ENCODE measurements at regions not wholly inside any gene's neighbourhood (a gene's known extent, or its start where the extent isn't known, plus 50 kb on each side); places are given as distances from the start of the nearest gene placed in this dataset.
"Not testable (repeated sequence)": the region's sequence is repeated elsewhere in the genome, so short reads cannot be mapped to it uniquely, and the experiment has no call there.

DNA sequence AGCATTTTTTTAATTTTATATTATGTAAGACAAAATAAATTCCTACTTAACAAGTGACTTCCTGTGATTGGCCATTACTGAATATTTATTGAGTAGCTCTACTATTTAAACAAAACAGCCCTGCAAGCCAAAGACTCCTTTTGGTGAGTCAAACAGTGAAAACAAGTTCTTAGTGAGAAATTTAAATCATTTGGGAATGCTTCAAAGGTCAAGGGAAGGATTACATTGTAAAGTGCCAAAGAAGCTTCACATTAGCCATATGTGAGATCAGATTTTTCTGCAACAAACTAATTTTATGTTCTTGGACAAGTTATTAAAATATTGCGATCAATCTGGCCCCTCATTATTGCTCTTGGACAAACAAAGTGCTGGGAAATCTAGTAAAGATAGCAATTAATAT is 795.4 kb upstream of the MGAT4C start:
- DNase-seq: no peak

DNA sequence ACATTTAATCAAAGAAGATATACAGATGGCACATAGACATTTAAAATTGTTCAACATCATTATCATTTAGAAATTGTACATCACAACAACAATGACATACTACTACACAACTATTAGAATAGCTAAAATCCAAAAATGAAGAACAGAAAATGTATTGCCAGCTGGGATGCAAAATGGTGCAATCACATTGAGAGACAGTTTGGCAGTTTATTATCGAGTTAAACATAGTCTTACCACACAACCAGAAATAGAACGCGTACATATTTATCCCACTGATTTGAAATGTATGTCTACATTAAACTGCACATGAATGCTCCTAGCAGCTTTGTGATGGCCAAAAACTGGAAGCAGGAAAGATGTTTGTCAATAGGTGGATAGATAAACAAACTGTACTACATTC is 791.5 kb upstream of the MGAT4C start:
- DNase-seq: no peak

DNA sequence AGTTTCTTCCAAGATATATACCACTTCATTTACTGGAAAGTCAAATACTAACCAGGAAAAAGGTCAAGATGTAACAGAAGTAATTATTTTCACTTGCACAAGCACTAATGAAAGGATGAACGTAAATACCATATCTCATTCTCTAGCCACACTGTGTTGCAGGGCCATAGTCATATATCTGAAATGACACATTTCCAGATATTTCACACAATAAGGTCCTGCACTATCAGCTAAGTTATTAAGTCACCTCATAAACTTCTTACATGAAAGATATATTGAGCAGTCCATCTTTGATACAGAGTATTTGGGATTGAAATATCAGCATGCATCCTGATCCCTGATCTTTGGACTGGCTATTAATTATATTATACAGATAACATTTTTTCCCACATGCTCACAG is 783.3 kb upstream of the MGAT4C start:
- DNase-seq: no peak

DNA sequence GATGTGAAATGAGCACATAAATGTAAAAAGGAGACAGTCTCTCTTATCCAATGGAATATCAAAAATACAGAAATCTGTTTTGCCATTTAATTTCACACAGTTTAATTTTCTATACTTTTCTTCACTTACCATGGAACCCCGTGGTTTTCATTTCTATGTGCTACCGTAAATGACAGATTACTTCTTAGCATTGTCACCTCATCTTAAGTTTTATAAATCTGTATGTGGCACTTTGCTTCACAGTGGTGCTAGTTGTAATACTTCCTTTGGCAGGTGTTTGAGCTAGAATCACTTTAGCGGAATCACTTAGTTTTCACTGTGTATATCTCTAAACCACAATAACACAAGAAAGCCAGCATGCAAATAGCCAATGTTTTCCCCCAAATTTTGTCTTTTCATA is 781.9 kb upstream of the MGAT4C start:
- no peak for DNase-seq

DNA sequence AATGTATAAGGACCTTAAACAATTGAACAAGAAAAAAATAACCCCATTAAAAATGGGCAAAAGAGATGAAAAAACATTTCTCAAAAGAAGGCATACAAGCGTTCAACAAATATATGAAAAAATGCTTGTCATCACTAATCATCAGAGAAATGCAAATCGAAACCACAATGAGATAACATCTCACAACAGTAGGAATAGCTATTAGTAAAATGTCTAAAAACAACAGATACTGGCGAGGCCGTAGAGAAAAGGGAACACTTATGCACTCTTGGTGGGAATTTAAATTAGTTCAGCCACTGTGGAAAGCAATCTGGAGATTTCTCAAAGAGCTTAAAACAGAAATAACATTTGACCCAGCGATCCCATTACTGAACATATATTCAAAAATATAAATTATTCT is 769.8 kb upstream of the MGAT4C start:
- no peak for DNase-seq

DNA sequence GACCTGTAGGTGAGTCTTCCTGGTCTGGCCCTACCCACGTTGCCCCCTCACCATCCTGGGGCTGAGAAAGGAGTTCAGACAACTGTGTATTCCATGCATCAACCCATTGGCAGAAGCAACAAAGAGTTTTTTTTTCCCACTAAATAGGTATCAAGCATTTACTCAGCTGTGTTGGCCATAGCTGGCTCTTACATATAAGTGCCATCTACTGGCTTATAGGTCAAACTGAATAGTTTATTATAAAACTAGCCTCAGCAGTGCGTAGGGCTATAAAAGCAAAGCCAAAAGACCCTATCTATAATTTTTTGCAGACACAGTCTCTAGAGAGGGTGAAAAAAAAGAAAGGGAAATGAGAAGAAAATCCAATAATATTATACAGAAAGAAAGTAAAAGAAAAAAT is 765.2 kb upstream of the MGAT4C start:
- DNase-seq: no peak

DNA sequence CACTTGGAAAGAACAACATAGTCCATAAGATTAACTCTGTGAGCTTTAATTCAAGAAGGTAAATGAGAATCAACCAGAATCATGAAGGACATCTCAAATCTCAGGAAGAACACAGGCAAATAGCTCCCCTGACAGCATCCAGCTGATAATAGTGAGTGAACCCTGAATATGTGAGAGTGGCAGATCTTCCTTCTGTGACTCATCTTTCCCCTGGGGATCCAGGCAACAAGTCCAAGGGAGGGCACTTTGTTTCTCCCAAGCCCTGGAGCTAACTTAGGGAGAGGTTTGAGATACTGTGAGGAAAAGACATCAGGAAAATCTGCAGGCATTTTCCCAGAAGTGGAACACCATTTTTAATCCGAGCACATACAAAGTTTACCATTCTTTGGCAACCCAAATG is 763.9 kb upstream of the MGAT4C start:
- no peak for DNase-seq

DNA sequence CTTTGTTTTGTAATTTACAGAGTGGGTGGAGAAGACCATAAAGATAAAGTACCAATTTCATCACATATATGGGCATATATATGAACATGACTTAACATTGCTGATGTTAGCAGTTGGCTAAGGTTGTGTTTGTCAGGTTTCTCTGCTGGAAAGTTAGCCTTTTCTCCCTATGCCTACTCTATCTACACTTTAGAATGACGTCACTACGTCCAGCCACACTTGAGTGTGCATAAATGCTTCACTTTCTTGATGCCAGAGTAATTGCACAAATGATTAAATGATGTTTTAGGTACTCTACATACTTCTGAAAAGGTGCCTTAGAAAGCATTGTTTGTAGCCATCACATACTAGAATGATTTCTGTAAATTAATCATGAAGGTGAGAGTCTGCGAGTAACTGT is 759.2 kb upstream of the MGAT4C start:
- no peak for DNase-seq

DNA sequence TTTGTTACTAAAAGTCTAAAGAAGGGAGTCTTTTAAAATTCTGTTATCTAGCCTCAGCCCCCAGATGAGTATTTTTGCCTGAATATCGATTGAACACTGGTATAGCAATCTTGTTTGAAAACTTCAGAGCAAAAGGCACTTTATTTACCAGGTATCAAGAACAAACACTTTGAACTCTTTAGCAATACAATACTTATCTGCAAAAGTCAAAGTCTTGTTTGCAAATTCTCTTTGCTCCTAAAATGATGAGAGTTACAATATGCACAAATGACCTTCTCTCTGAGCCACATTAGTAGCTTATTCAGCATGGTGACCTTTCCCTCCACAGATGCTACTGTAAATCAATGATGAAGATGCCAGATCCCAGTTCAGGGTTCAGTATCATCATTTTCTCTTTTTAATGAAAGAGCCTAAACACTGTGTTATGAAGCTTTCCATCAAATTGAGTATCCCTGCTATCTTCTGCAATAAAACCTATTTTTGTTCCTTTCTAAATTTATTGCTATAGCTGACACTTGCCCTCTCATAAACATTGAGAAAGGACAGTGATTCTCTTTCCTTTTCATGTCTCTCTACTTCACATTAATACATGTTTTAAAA is 752.7 kb upstream of the MGAT4C start:
- DNase-seq: no peak

DNA sequence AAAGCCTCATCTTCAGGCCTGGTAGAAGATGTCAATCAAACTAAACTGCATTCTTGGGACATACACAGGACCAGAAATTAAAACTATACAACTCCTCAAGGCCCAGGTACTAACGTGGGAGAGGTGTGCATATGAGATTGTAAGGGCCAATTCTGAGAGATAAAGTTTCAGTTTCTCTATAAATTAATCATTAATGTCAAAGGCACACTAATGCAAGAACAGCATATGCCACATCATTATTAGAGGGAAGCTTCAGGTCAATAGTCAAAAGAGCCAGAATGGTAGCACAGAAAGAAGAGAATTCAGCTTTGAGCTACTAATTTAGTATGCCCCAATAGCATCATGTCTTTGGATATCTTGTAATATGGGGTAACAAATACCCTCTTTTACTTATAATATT is 744.9 kb upstream of the MGAT4C start:
- no peak for DNase-seq

DNA sequence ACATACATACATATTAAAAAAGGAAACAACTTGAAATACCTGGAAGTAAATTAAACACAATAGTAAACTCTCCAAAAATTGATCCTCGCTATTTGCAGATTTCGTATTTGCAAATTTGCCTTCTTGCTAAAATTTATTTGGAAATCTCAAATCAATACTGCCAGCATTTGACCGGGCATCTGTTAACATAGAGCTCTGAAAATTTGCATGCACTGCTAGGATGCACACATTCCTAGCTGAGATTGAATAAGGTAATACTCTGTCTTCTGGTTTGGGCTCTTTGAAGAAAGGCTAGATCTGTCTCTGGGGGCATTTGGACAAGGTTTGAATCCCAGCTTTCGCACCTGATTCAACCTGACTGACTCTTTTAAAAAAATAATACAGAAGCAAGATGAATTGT is 729.1 kb upstream of the MGAT4C start:
- DNase-seq: no peak

DNA sequence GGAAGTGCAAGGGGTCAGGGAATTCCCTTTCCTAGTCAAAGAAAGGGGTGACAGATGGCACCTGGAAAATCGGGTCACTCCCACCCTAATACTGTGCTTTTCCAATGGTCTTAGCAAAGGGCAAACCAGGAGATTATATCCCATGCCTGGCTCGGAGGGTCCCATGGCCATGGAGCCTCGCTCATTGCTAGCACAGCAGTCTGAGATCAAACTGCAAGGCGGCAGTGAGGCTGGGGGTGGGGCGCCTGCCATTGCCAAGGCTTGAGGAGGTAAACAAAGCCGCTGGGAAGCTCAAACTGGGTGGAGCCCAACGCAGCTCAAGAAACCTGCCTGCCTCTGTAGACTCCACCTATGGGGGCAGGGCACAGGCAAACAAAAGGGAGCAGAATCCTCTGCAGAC is 714.4 kb upstream of the MGAT4C start:
- not testable (repeated sequence) for DNase-seq

DNA sequence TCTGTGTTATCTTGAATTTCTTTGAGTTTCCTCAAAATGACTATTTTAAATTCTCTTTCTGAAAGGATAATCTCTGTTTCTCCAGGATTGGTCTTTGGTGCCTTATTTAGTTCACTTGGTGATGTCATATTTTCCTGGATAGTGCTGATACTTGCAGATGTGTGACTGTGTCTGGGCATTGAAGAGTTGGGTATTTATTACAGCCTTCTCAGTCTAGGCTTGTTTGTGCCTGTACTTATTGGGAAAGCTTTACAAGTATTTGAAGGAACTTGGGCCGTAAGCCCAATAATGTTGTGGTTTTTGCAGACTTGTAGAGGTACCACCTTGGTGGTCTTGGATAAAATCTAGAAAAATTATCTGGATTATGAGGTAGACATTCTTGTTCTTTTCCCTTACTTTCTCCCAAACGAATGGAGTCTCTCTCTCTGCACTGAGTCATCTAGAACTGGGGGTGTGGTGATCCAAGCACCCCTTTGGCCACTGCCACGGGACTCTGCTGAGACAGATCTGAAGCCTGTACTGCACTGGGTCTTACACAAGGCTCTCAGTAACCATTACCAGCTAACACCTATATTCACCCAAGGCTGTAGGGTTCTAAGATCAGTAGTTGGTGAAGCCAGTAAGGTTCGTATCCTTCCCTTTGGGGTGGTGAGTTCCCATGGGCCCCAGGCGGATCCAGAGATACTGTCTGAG is 703.7 kb upstream of the MGAT4C start:
- no peak for DNase-seq

DNA sequence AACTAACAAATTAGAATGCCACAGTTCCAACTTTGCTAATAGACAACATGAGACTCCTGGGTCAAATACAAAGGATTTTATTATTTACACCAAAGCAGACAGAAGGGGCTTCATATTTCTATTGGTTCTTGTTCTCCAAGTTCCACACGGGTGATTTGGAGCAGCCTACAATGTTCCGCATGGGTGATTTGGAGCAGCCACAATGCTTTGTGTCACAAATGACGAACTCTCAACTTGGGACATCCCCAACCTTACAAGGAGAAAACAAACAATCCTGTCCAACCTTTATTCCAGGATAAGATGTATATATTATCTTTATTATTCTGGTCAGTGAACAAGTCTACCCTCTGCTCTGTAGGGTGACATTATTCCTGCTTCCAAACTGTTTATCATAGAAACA is 694.3 kb upstream of the MGAT4C start:
- DNase-seq: no peak

DNA sequence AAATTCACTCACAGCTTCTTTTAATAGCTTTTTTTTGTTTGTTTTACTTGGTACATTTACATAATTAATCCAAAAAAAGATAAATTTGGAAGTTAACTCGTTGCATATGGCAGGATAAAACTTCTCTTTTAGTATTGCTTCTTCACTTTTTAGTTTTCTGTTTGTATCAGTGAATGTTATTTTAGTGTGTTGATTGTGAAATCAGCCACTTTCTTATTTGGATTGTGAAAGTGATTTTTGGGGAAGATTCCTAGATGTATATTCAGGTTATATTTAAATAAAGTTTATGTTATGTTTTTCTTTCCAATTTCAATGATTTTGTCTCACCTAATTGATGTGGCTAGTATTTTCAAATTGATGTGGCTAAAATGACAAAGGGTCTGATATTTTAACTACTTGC is 693.9 kb upstream of the MGAT4C start:
- DNase-seq: no peak

DNA sequence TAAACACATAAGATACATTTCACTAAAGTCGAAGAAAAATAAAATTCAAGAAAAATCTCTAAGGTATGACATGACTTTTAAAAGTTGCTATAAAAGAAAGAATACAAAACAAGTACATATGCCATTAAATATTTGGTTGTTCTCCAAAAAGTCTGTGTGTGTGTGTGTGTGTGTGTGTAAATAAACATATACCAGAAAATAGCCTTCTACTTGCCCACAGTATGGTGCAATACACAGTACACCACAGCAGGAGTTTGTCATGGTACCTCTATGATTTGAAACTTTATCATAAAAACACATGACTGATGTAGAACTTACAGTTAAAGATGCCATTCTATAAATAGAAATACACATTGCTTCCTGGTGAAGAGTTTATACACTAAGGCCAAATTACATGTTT is 692.7 kb upstream of the MGAT4C start:
- no peak for DNase-seq

DNA sequence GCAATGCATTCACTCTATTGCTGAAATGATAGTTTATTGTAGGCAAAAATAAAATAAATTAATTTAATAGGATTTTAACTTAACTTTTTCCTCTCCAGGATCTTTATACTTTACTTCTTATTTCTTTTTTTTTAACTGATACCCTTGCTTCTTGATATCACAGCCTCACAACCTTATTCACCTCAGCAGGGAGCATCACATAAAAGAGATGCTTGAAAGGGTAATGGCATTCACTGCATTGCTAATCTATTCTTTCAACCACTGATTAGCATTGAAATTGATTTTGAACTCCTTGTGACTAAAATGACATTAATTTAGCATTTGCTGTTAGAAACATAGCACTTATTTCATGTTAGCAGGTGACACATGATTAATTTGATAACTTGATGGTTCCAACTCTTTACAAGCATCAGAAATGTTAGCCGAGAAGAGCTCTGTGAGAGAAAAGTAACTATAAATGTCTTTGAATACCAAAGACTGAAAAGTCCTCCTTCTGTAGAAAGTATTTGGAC is 689.5 kb upstream of the MGAT4C start:
- no peak for DNase-seq

DNA sequence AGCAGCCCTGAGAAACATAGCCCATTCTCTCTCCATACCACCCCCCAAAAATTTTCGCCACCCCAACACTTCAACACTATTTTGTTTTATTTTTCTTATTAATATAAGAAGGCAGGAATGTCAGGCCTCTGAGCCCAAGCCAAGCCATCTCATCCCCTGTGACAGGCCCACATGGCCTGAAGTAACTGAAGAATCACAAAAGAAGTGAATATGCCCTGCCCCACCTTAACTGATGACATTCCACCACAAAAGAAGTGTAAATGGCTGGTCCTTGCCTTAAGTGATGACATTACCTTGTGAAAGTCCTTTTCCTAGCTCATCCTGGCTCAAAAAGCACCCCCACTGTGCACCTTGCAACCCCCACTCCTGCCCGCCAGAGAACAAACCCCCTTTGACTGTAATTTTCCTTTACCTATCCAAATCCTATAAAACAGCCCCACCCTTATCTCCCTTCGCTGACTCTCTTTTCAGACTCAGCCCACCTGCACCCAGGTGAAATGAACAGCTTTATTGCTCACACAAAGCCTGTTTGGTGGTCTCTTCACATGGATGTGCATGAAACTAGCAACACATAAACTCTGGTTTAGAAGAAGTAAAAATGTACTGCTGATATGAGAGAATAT is 688.1 kb upstream of the MGAT4C start:
- not testable (repeated sequence) for DNase-seq

DNA sequence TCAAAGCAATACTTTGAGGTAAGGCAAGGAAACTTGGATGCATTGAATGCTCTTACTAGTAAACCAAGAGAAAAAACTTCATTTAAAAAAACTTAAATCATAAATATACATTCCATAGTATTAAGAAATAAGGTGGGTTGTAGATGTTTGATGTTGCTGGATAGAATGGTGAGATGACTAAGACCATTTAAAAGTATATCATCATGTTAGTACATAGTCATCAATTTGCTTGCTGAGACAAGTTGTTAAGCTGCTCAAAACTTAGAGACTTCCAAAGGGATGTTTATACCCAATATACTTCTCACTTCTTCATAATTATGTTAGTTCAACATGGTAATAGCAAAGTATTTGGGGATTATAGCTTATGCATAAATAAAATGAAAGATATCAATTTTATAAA is 675.5 kb upstream of the MGAT4C start:
- no peak for DNase-seq

DNA sequence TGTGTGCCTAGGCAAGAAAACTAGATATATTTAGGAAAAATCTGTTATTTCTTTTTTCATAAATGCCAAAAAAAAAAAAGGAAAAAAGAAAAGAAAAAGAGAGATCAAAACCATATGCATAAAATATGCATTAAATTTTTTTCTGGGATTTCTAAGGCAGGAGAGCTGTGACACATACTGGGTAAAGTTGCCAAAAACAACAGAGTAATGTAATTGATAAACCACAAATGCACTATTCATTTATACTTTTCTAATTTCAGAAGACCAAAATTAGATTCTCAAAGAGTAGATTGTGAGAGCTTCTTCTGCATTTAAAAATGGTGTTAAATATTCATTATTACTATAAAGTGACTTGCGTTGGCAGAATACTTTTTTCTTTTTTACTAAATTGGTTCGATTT is 673.8 kb upstream of the MGAT4C start:
- DNase-seq: no peak

DNA sequence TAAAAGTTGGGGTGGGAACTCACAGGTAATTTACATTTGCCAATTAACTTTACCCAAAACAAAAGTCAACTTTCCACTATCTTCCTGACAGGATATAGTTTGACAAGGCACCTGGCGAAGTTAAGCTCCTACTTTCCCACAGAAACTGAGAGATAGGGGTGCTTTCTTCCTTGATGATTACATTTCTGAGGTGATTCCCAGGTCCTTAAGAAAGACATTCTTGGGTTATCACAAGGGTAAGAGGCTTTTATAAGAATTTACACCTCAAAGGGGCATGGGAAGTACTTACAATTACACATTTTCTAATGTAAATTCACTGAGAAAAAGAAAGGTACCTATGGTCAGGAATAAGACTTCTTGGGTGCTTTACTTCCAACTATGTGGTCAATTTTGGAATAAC is 660.9 kb upstream of the MGAT4C start:
- DNase-seq: no peak

DNA sequence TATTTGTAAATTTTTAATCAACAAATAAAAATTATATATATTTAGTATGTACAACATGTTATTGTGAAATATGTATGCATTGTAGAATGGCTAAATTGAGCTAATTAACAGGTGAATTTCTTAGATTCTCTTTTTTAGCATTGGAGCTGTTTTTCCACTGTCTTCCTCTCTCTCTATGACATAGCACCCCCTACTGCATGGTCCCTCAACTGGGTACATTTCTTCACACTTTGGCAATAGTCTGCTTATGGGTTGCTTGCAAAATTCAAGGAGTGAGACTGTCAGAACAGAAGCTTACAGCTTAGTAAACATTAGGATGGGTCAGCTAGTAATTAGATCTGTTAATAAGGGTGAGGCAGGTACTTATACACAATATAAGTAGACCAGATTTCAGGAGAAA is 658.5 kb upstream of the MGAT4C start:
- peak; percentile 4 for DNase-seq

DNA sequence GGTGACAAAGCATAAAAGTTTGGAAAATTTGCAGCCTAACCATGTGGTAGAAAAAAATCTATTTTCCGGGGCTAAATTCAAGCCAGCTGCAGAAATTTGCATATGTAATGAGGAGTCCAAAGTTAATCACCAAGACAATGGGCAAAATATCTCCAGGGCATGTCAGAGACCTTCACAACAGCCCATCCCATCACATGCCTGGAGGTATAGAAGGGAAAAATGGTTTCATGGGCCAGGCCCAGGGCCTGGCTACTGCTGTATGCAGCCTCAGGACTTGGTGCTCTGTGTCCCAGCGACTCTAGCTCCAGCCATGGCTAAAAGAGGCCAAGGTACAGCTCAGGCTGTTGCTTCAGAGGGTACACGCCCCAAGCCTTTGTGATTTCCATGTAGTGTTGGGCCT is 655.8 kb upstream of the MGAT4C start:
- DNase-seq: no peak

DNA sequence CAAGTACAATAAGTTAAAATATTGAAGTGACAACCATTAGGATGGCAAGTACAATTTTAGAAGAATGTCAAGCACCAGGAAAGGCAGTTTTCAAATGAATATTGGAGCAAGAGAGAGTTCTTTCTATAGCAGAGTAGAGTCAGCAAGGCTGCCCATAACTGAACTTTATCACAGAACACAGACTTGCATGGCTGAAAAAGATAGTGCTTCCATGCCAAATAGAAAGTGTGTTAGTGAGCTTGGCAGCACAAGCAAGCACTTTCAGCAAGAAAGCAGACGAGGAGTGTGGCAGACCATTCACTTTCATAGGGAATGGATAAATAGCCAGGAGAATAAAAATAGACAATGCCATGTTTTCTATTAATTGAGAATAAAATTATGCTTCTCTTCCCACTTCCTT is 647.0 kb upstream of the MGAT4C start:
- peak; percentile 22 for DNase-seq

DNA sequence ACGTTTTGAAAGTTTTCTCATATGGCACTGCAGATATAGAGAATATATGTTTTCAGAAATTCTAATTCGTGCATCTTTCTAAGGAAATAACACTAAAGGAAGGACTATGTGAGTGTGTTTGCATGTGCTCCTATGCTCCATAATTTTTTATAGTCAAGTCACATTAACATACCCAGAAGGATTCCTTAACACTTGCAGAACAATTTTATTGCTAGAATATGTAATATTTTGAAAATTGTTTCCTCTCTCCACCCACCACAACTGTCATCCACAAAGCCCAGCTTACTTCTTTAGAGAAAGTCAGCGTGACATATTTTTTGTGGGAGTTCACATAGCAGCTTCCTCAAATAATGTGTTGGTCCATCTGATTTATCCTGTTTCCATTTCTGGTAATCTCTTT is 604.6 kb upstream of the MGAT4C start:
- DNase-seq: no peak
